IPS-18a (cell line): ENCODE measurements at regions not wholly inside any gene's neighbourhood (a gene's known extent, or its start where the extent isn't known, plus 50 kb on each side); places are given as distances from the start of the nearest gene placed in this dataset.

ENCODE experiments used
- H3K27ac ChIP-seq: one replicate; pipeline ENCODE4 v1.5.1; 2013; ENCODE audit warnings: low read length
- H3K27me3 ChIP-seq: one replicate; pipeline ENCODE4 v1.6.1; 2013; ENCODE audit warnings: mild to moderate bottlenecking, low read length; ENCODE audit not compliant: control insufficient read depth, insufficient read depth
- H3K36me3 ChIP-seq: one replicate; pipeline ENCODE4 v1.6.1; 2013; ENCODE audit warnings: low read depth, low read length; ENCODE audit not compliant: control insufficient read depth
- H3K4me1 ChIP-seq: one replicate; pipeline ENCODE4 v1.6.1; 2013; ENCODE audit warnings: low read depth, low read length; ENCODE audit not compliant: control insufficient read depth
- H3K4me3 ChIP-seq: one replicate; pipeline ENCODE4 v1.5.1; 2013; ENCODE audit warnings: low read length
- H3K9ac ChIP-seq: one replicate; pipeline ENCODE4 v1.6.1; 2013; ENCODE audit warnings: mild to moderate bottlenecking, low read length, moderate library complexity
- H3K9me3 ChIP-seq: one replicate; pipeline ENCODE4 v1.6.1; 2013; ENCODE audit warnings: low read depth, low read length; ENCODE audit not compliant: control insufficient read depth

- no peaks in the 10 kb centered on the region for H3K4me1 ChIP-seq
- H3K36me3 ChIP-seq: no peaks in the 10 kb centered on the region
- H3K27me3 ChIP-seq: no peaks in the 10 kb centered on the region
- no peak overlapping the region for H3K27ac ChIP-seq
- no peak overlapping the region for H3K9ac ChIP-seq
- no peaks in the 10 kb centered on the region for H3K9me3 ChIP-seq
- H3K4me3 ChIP-seq: no peak overlapping the region
These were observed 713.0 kb upstream of the MARCKS start for GRCh38 chr6:113144117-113144516.

- Histone ChIP-seq H3K4me1 (no peaks in the 10 kb centered on the region), H3K4me3 (no peak overlapping the region), H3K27ac (no peak overlapping the region), H3K36me3 (no peaks in the 10 kb centered on the region), H3K27me3 (no peaks in the 10 kb centered on the region), H3K9ac (no peak overlapping the region), H3K9me3 (no peaks in the 10 kb centered on the region)
These were observed 710.3 kb upstream of the MARCKS start for GRCh38 chr6:113146878-113147277.

GRCh38 chr6:113147544-113147943, 709.6 kb upstream of the MARCKS start:
- Histone ChIP-seq H3K4me3 (no peak overlapping the region), H3K9ac (no peak overlapping the region), H3K4me1 (no peaks in the 10 kb centered on the region), H3K9me3 (no peaks in the 10 kb centered on the region), H3K36me3 (no peaks in the 10 kb centered on the region), H3K27ac (no peak overlapping the region), H3K27me3 (no peaks in the 10 kb centered on the region)

- Histone ChIP-seq H3K9me3 (no peaks in the 10 kb centered on the region), H3K4me3 (no peak overlapping the region), H3K27ac (no peak overlapping the region), H3K27me3 (no peaks in the 10 kb centered on the region), H3K36me3 (no peaks in the 10 kb centered on the region), H3K9ac (no peak overlapping the region), H3K4me1 (no peaks in the 10 kb centered on the region)
These were observed 708.6 kb upstream of the MARCKS start for GRCh38 chr6:113148566-113148965.

- no peaks in the 10 kb centered on the region for H3K4me1 ChIP-seq
- no peaks in the 10 kb centered on the region for H3K36me3 ChIP-seq
- H3K9ac ChIP-seq: no peak overlapping the region
These were observed 707.6 kb upstream of the MARCKS start for GRCh38 chr6:113149511-113149910.

GRCh38 chr6:113160306-113161017, 696.7 kb upstream of the MARCKS start:
- Histone ChIP-seq H3K4me3 (no peak overlapping the region), H3K9ac (no peak overlapping the region), H3K27ac (no peak overlapping the region), H3K9me3 (no peaks in the 10 kb centered on the region), H3K4me1 (no peaks in the 10 kb centered on the region), H3K36me3 (no peaks in the 10 kb centered on the region), H3K27me3 (no peaks in the 10 kb centered on the region)

More at GRCh38 chr6:113149511-113149910, 707.6 kb upstream of the MARCKS start:
- H3K27ac ChIP-seq: no peak overlapping the region
- no peaks in the 10 kb centered on the region for H3K27me3 ChIP-seq
- H3K9me3 ChIP-seq: no peaks in the 10 kb centered on the region
- no peak overlapping the region for H3K4me3 ChIP-seq

GRCh38 chr6:113161018-113161315, 696.2 kb upstream of the MARCKS start:
- H3K4me1 ChIP-seq: no peaks in the 10 kb centered on the region
- H3K36me3 ChIP-seq: no peaks in the 10 kb centered on the region
- H3K9me3 ChIP-seq: no peaks in the 10 kb centered on the region
- H3K27ac ChIP-seq: no peak overlapping the region
- no peak overlapping the region for H3K9ac ChIP-seq
- no peak overlapping the region for H3K4me3 ChIP-seq
- no peaks in the 10 kb centered on the region for H3K27me3 ChIP-seq

GRCh38 chr6:113162739-113163138, 694.4 kb upstream of the MARCKS start:
- H3K27me3 ChIP-seq: no peaks in the 10 kb centered on the region
- H3K9me3 ChIP-seq: no peaks in the 10 kb centered on the region
- no peak overlapping the region for H3K4me3 ChIP-seq
- H3K27ac ChIP-seq: no peak overlapping the region
- no peaks in the 10 kb centered on the region for H3K36me3 ChIP-seq
- H3K4me1 ChIP-seq: no peaks in the 10 kb centered on the region
- no peak overlapping the region for H3K9ac ChIP-seq

GRCh38 chr6:113168057-113168456, 689.1 kb upstream of the MARCKS start:
- no peak overlapping the region for H3K4me3 ChIP-seq
- no peak overlapping the region for H3K27ac ChIP-seq
- no peak overlapping the region for H3K9ac ChIP-seq
- H3K27me3 ChIP-seq: no peaks in the 10 kb centered on the region
- H3K9me3 ChIP-seq: peaks cover 2% of the 10 kb centered on the region
- H3K4me1 ChIP-seq: no peaks in the 10 kb centered on the region
- no peaks in the 10 kb centered on the region for H3K36me3 ChIP-seq

GRCh38 chr6:113169484-113169883, 687.7 kb upstream of the MARCKS start:
- no peaks in the 10 kb centered on the region for H3K4me1 ChIP-seq
- peaks cover 2% of the 10 kb centered on the region for H3K9me3 ChIP-seq
- no peaks in the 10 kb centered on the region for H3K27me3 ChIP-seq
- no peak overlapping the region for H3K9ac ChIP-seq
- no peak overlapping the region for H3K27ac ChIP-seq
- H3K4me3 ChIP-seq: no peak overlapping the region
- no peaks in the 10 kb centered on the region for H3K36me3 ChIP-seq

- H3K4me1 ChIP-seq: no peaks in the 10 kb centered on the region
- no peak overlapping the region for H3K9ac ChIP-seq
- H3K36me3 ChIP-seq: no peaks in the 10 kb centered on the region
- H3K27ac ChIP-seq: no peak overlapping the region
- no peak overlapping the region for H3K4me3 ChIP-seq
- no peaks in the 10 kb centered on the region for H3K27me3 ChIP-seq
- H3K9me3 ChIP-seq: peaks cover 2% of the 10 kb centered on the region
These were observed 686.7 kb upstream of the MARCKS start for GRCh38 chr6:113170454-113170853.

- H3K9me3 ChIP-seq: peaks cover 2% of the 10 kb centered on the region
- no peaks in the 10 kb centered on the region for H3K27me3 ChIP-seq
- H3K4me1 ChIP-seq: no peaks in the 10 kb centered on the region
- no peaks in the 10 kb centered on the region for H3K36me3 ChIP-seq
- no peak overlapping the region for H3K27ac ChIP-seq
- H3K9ac ChIP-seq: no peak overlapping the region
- no peak overlapping the region for H3K4me3 ChIP-seq
These were observed 685.3 kb upstream of the MARCKS start for GRCh38 chr6:113171882-113172281.
